ENCODE measurements at regions not wholly inside any gene's neighbourhood (a gene's known extent, or its start where the extent isn't known, plus 50 kb on each side); places are given as distances from the start of the nearest gene placed in this dataset.
"Not testable (repeated sequence)": the region's sequence is repeated elsewhere in the genome, so short reads cannot be mapped to it uniquely, and the experiment has no call there.

DNA sequence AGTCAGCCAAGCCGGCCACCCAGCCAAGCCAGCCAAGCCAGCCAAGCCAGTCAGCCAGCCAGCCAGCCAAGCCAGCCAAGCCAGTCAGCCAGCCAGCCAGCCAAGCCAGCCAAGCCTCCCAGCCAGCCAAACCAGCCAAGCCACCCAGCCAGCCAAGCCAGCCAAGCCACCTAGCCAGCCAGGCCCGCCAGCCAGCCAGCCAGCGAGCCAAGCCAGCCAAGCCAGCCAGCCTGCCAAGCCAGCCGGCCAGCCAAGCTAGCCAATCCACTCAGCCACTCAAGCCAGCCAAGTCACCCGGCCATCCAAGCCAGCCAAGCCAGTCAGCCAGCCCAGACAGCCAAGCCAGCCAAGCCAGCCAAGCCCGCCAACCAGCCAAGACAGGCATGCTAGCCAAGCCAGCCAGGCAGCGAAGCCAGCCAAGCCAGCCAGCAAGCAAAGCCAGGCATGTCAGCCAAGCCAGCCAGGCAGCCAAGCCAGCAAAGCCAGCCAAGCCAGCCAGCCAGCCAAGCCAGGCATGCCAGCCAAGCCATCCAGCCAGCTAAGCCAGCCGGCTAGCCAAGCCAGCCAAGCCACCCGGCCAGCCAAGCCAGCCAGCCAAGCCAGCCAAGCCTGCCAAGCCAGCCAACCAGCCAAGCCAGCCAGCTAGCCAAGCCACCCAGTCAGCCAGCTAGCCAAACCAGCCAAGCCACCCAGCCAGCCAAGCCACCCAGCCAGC lies 351.2 kb upstream of the PLGLB2 start:
- not testable (repeated sequence) for DNase-seq (ENCODE audit: low read depth, low spot score); H3K4me3 ChIP-seq (ENCODE audit: low read length)

GRCh38 chr2:87397276-87398065 lies 350.4 kb upstream of the PLGLB2 start:
- DNase-seq (ENCODE audit: low read depth, low spot score); H3K4me3 ChIP-seq (ENCODE audit: low read length): not testable (repeated sequence)

- not testable (repeated sequence) for DNase-seq (ENCODE audit: low read depth, low spot score); H3K4me3 ChIP-seq (ENCODE audit: low read length)
Observed at GRCh38 chr2:87398567-87399305, 349.2 kb upstream of the PLGLB2 start.

- H3K4me3 ChIP-seq (ENCODE audit: low read length), result no peak overlapping the region
- DNase-seq (ENCODE audit: low read depth, low spot score), result no peak
Observed at GRCh38 chr2:87401726-87402345, 346.1 kb upstream of the PLGLB2 start.

GRCh38 chr2:87403893-87404175 lies 344.1 kb upstream of the PLGLB2 start:
- DNase-seq (ENCODE audit: low read depth, low spot score), result no peak
- no peak overlapping the region for H3K4me3 ChIP-seq (ENCODE audit: low read length)

- DNase-seq (ENCODE audit: low read depth, low spot score); H3K4me3 ChIP-seq (ENCODE audit: low read length): not testable (repeated sequence)
Observed at GRCh38 chr2:87404411-87405255, 343.3 kb upstream of the PLGLB2 start.

DNA sequence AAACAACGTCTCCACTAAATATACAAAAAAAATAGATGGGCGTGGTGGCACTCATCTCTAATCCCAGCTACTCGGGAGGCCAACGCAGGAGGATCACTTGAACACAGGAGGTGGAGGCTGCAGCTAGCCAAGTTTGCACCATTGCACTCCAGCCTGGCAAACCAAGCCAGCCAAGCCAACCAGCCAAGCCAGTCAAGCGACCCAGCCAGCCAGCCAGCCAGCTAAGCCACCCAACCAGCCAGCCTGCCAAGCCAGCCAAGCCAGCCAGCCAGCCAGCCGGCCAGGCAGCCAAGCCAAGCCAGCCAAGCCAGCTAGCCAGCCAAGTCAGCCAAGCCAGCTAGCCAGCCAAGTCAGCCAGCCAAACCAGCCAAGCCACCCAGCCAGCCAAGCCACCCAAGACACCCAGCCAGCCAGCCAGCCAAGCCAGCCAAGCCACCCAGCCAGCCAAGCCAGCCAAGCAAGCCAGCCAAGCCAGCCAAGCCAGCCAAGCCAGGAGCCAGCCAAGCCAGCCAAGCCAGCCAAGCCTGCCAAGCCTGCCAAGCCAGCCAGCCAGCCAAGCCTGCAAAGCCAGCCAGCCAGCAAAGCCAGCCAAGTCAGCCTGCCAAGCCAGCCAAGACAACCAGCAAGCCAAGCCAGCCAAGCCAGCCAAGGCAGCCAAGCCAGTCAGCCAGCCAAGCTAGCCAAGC lies 342.2 kb upstream of the PLGLB2 start:
- not testable (repeated sequence) for H3K4me3 ChIP-seq (ENCODE audit: low read length); DNase-seq (ENCODE audit: low read depth, low spot score)

- not testable (repeated sequence) for H3K4me3 ChIP-seq (ENCODE audit: low read length); DNase-seq (ENCODE audit: low read depth, low spot score)
Observed at GRCh38 chr2:87406406-87407175, 341.3 kb upstream of the PLGLB2 start.

- DNase-seq (ENCODE audit: low read depth, low spot score); H3K4me3 ChIP-seq (ENCODE audit: low read length): not testable (repeated sequence)
Observed at GRCh38 chr2:87409601-87410000, 338.3 kb upstream of the PLGLB2 start.

- H3K4me3 ChIP-seq (ENCODE audit: low read length); DNase-seq (ENCODE audit: low read depth, low spot score): not testable (repeated sequence)
Observed at GRCh38 chr2:87410371-87410770, 337.5 kb upstream of the PLGLB2 start.

GRCh38 chr2:87412036-87412820 lies 335.7 kb upstream of the PLGLB2 start:
- not testable (repeated sequence) for DNase-seq (ENCODE audit: low read depth, low spot score); H3K4me3 ChIP-seq (ENCODE audit: low read length)

- H3K4me3 ChIP-seq (ENCODE audit: low read length); DNase-seq (ENCODE audit: low read depth, low spot score): not testable (repeated sequence)
Observed at GRCh38 chr2:87414331-87414730, 333.6 kb upstream of the PLGLB2 start.

DNA sequence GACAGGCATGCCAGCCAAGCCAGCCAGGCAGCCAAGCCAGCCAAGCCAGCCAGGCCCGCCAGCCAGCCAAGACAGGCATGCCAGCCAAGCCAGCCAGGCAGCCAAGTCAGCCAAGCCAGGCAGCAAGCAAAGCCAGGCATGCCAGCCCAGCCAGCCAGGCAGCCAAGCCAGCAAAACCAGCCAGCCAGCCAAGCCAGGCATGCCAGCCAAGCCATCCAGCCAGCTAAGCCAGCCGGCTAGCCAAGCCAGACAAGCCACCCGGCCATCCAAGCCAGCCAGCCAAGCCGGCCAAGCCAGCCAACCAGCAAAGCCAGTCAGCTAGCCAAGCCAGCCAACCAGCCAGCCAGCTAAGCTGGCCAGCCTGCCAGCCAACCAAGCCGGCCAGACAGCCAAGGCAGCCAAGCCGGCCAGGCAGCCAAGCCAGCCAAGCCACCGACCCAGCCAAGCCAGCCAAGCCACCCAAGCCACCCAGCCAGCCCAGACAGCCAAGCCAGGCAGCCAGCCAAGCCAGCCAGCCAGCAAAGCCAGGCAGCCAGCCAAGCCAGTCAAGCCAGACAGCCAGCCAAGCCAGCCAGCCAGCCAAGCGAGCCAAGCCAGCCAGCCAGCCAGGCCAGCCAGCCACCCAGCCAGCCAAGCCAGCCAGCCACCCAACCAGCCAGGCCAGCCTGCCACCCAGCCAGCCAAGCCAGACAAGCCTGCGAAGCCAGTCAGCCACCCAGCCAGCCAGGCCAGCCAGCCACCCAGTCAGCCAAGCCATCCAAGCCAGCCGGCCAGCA lies 332.9 kb upstream of the PLGLB2 start:
- not testable (repeated sequence) for H3K4me3 ChIP-seq (ENCODE audit: low read length); DNase-seq (ENCODE audit: low read depth, low spot score)

GRCh38 chr2:87415586-87416265 lies 332.2 kb upstream of the PLGLB2 start:
- not testable (repeated sequence) for H3K4me3 ChIP-seq (ENCODE audit: low read length); DNase-seq (ENCODE audit: low read depth, low spot score)

DNA sequence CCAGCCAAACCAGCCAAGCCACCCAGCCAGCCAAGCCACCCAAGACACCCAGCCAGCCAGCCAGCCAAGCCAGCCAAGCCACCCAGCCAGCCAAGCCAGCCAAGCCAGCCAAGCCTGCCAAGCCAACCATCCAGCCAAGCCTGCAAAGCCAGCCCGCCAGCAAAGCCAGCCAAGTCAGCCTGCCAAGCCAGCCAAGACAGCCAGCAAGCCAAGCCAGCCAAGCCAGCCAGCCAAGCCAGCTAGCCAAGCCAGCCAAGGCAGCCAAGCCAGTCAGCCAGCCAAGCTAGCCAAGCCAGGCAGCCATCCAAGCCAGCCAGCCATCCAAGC lies 331.7 kb upstream of the PLGLB2 start:
- H3K4me3 ChIP-seq (ENCODE audit: low read length); DNase-seq (ENCODE audit: low read depth, low spot score): not testable (repeated sequence)

- DNase-seq (ENCODE audit: low read depth, low spot score), result not testable (repeated sequence)
Observed at GRCh38 chr2:87417147-87417546, 330.7 kb upstream of the PLGLB2 start.

More at GRCh38 chr2:87417147-87417546, 330.7 kb upstream of the PLGLB2 start:
- H3K4me3 ChIP-seq (ENCODE audit: low read length), result not testable (repeated sequence)

Measured in Jurkat, Clone E6-1 (cell line).